ENCODE measurements at regions not wholly inside any gene's neighbourhood (a gene's known extent, or its start where the extent isn't known, plus 50 kb on each side); places are given as distances from the start of the nearest gene placed in this dataset.

DNA sequence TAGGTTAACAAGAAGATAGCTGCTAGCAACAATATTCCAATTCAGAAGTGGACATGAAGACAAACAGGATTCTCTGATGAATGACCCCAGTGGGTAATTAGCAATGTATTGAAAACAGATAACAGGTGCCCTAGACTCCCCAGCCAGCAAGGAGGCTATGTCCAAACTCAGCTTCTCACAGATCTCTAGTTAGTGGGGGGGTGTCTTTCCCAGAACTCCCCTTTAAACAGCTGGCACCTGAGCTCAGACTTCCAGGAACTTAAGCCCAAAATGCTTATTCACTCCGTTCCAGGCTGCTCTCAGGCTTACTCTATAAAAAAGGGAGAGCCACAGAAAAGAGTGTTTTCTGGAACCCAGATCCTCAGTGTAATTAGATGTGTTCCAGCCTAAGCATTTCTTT is 423.0 kb upstream of the THBS1 start:
- Histone ChIP-seq H3K27me3 (ENCODE audit: insufficient read depth, low read length) (no peaks in the 10 kb centered on the region), H3K36me3 (ENCODE audit: insufficient read depth, low read length) (no peaks in the 10 kb centered on the region), H4K20me1 (ENCODE audit: insufficient read depth, low read length) (no peaks in the 10 kb centered on the region), H3K4me3 (ENCODE audit: insufficient read depth, low read length) (no peak overlapping the region), H3K4me2 (ENCODE audit: insufficient read depth, low read length) (no peak overlapping the region), H3K9me3 (ENCODE audit: low read depth, low read length) (no peaks in the 10 kb centered on the region), H3K27ac (ENCODE audit: low read depth, low read length) (peak overlapping the region; percentile 85), H2AFZ (ENCODE audit: low read length) (no peak overlapping the region), H3K79me2 (ENCODE audit: insufficient read depth, low read length) (no peaks in the 10 kb centered on the region), H3K4me1 (ENCODE audit: insufficient read depth, low read length) (peaks cover 42% of the 10 kb centered on the region)
- TF ChIP-seq, protein P1, sequence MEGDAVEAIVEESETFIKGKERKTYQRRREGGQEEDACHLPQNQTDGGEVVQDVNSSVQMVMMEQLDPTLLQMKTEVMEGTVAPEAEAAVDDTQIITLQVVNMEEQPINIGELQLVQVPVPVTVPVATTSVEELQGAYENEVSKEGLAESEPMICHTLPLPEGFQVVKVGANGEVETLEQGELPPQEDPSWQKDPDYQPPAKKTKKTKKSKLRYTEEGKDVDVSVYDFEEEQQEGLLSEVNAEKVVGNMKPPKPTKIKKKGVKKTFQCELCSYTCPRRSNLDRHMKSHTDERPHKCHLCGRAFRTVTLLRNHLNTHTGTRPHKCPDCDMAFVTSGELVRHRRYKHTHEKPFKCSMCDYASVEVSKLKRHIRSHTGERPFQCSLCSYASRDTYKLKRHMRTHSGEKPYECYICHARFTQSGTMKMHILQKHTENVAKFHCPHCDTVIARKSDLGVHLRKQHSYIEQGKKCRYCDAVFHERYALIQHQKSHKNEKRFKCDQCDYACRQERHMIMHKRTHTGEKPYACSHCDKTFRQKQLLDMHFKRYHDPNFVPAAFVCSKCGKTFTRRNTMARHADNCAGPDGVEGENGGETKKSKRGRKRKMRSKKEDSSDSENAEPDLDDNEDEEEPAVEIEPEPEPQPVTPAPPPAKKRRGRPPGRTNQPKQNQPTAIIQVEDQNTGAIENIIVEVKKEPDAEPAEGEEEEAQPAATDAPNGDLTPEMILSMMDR (IDR thresholded peaks at IDR 0.05; ENCODE audit: extremely low read depth, low read depth, low read length), result no peak
- DNase-seq (ENCODE audit: insufficient read length, low spot score, missing footprints), result no peak

DNA sequence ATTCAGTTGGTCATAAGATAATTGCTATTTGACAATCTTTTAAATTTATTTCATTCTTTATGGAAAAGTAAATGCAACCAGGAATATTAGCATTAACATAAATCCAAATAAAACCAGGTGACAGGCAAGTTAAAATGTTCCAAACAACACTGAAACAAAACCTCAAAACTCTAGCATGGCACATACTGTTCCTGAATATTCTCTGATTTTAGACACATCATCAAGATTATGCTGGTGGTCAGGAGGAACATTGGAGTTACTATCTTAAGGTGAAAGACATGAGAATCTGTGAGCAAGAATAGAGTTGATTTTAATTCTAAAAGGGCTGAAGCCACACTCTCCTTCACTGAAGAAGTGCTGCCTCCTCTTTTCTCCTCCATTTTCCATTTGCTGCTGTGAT is 421.0 kb upstream of the THBS1 start:
- Histone ChIP-seq H3K79me2 (ENCODE audit: insufficient read depth, low read length) (no peaks in the 10 kb centered on the region), H3K27ac (ENCODE audit: low read depth, low read length) (no peak overlapping the region), H3K4me1 (ENCODE audit: insufficient read depth, low read length) (peaks cover 25% of the 10 kb centered on the region), H3K4me3 (ENCODE audit: insufficient read depth, low read length) (no peak overlapping the region), H4K20me1 (ENCODE audit: insufficient read depth, low read length) (no peaks in the 10 kb centered on the region), H3K4me2 (ENCODE audit: insufficient read depth, low read length) (no peak overlapping the region), H3K27me3 (ENCODE audit: insufficient read depth, low read length) (no peaks in the 10 kb centered on the region), H2AFZ (ENCODE audit: low read length) (peak overlapping the region; percentile 43), H3K9me3 (ENCODE audit: low read depth, low read length) (no peaks in the 10 kb centered on the region), H3K36me3 (ENCODE audit: insufficient read depth, low read length) (no peaks in the 10 kb centered on the region)
- TF ChIP-seq, protein P1 (IDR thresholded peaks at IDR 0.05; ENCODE audit: extremely low read depth, low read depth, low read length), result no peak
- no peak for DNase-seq (ENCODE audit: insufficient read length, low spot score, missing footprints)

DNA sequence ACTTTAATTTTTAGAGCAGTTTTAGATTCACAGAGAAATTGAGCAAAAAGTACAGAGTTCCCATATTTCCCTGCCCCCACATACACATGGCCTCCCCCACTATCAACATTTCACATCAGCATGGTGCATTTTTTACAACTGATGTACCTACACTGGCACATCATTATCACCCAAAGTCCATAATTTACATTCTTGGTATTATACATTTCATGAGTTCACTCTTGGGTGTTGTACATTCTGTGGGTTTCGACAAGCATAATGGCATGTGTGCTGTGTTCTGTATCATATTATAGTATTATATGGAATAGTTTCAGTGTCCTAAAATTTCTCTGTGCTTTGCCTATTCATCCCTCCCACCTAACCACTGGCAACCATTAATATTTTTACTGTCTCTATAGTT is 419.8 kb upstream of the THBS1 start:
- H3K27ac ChIP-seq (ENCODE audit: low read depth, low read length), result no peak overlapping the region
- no peak overlapping the region for H2AFZ ChIP-seq (ENCODE audit: low read length)
- H3K36me3 ChIP-seq (ENCODE audit: insufficient read depth, low read length), result no peaks in the 10 kb centered on the region
- peaks cover 27% of the 10 kb centered on the region for H3K4me1 ChIP-seq (ENCODE audit: insufficient read depth, low read length)
- TF ChIP-seq, protein P1 (IDR thresholded peaks at IDR 0.05; ENCODE audit: extremely low read depth, low read depth, low read length), result no peak
- no peaks in the 10 kb centered on the region for H3K79me2 ChIP-seq (ENCODE audit: insufficient read depth, low read length)
- H3K4me3 ChIP-seq (ENCODE audit: insufficient read depth, low read length), result no peak overlapping the region
- no peaks in the 10 kb centered on the region for H3K9me3 ChIP-seq (ENCODE audit: low read depth, low read length)
- DNase-seq (ENCODE audit: insufficient read length, low spot score, missing footprints), result no peak
- no peaks in the 10 kb centered on the region for H4K20me1 ChIP-seq (ENCODE audit: insufficient read depth, low read length)
- H3K27me3 ChIP-seq (ENCODE audit: insufficient read depth, low read length), result no peaks in the 10 kb centered on the region
- no peak overlapping the region for H3K4me2 ChIP-seq (ENCODE audit: insufficient read depth, low read length)

DNA sequence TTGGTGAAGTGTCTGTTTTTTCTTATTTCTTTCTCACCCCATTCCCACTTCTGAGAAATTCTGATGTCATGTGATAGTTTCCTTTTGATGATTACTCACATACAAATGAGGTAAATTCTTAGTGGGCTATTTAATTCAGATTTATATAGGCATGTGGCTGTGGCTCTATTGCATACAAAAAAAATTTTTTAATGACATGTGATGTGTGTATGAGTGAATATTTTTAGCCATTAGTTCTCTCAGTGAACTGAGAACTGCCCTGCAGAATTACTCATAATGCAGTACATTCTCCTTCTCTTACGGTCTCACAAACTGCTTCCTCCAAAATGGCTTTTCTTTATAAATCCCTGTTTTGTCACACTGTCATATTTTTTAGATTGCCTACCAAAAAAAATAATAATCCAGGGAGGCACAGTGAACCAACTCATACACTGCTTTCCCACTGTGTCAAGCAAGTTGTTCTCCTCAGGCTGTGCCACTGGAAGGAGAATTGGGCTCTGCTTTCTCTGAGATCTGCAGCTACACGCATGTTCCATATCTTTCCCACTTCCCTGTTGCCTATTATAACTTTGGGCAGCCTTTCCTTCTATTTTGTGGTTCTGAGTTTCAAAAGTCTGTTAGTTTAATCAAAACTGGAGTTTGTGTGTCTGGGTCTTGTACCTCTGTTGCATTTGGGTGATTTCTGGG is 415.7 kb upstream of the THBS1 start:
- TF ChIP-seq, protein P1 (IDR thresholded peaks at IDR 0.05; ENCODE audit: extremely low read depth, low read depth, low read length), result no peak
- no peaks in the 10 kb centered on the region for H3K79me2 ChIP-seq (ENCODE audit: insufficient read depth, low read length)
- H3K9me3 ChIP-seq (ENCODE audit: low read depth, low read length), result no peaks in the 10 kb centered on the region
- H3K4me3 ChIP-seq (ENCODE audit: insufficient read depth, low read length), result no peak overlapping the region
- no peaks in the 10 kb centered on the region for H4K20me1 ChIP-seq (ENCODE audit: insufficient read depth, low read length)
- peak overlapping the region; percentile 80 for H2AFZ ChIP-seq (ENCODE audit: low read length)
- no peaks in the 10 kb centered on the region for H3K27me3 ChIP-seq (ENCODE audit: insufficient read depth, low read length)
- no peak for DNase-seq (ENCODE audit: insufficient read length, low spot score, missing footprints)
- H3K36me3 ChIP-seq (ENCODE audit: insufficient read depth, low read length), result no peaks in the 10 kb centered on the region
- peaks cover 24% of the 10 kb centered on the region for H3K4me1 ChIP-seq (ENCODE audit: insufficient read depth, low read length)
- H3K27ac ChIP-seq (ENCODE audit: low read depth, low read length), result peak overlapping the region; percentile 95
- H3K4me2 ChIP-seq (ENCODE audit: insufficient read depth, low read length), result peak overlapping the region; percentile 20

Data from osteoblast (primary cell).